ENCODE measurements at regions not wholly inside any gene's neighbourhood (a gene's known extent, or its start where the extent isn't known, plus 50 kb on each side); places are given as distances from the start of the nearest gene placed in this dataset.

GRCh38 chr6:2505624-2506023, 245.1 kb downstream of the MYLK4 start:
- DNase-seq (ENCODE audit: low read depth in 2 of 3, low spot score in 1 of 3): no peak

GRCh38 chr6:2504495-2505064, 246.1 kb downstream of the MYLK4 start:
- DNase-seq (ENCODE audit: low read depth in 2 of 3, low spot score in 1 of 3): no peak

DNA sequence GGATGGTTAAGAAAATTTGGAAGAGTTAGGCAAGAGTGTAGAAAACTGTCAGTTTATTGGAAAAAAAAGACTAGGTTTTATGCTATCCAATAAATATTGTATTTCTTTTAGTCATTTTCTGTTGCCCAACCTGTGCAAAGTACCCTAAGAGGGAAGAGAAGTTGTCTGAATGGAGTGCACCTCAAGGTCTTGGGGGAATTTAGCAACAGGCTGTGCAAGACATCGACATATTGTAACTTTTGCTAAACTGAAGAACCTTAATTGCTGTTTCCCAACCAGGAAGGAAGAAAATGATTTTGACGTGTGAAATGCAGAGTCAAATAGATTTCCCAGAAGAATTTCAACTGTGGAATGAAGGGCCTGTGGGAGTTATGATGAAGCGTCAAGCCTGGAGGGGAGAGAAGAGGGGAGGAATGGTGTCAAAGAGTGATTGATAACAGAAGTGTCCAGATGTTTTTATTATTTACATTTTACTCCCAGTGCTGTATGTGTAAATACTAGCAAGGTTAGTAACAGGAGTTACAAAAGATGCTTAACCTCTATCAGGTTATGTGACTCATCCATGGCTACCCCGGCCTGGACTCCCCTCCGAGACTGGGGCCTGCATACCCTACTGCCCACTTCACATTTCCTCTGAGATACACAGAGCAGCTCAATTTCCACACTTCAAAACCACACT, 246.8 kb downstream of the MYLK4 start:
- DNase-seq (ENCODE audit: low read depth in 2 of 3, low spot score in 1 of 3): no peak

GRCh38 chr6:2502998-2503674, 247.6 kb downstream of the MYLK4 start:
- no peak for DNase-seq (ENCODE audit: low read depth in 2 of 3, low spot score in 1 of 3)

- DNase-seq (ENCODE audit: low read depth in 2 of 3, low spot score in 1 of 3): no peak
Measured at GRCh38 chr6:2502096-2502997, 248.4 kb downstream of the MYLK4 start.

DNA sequence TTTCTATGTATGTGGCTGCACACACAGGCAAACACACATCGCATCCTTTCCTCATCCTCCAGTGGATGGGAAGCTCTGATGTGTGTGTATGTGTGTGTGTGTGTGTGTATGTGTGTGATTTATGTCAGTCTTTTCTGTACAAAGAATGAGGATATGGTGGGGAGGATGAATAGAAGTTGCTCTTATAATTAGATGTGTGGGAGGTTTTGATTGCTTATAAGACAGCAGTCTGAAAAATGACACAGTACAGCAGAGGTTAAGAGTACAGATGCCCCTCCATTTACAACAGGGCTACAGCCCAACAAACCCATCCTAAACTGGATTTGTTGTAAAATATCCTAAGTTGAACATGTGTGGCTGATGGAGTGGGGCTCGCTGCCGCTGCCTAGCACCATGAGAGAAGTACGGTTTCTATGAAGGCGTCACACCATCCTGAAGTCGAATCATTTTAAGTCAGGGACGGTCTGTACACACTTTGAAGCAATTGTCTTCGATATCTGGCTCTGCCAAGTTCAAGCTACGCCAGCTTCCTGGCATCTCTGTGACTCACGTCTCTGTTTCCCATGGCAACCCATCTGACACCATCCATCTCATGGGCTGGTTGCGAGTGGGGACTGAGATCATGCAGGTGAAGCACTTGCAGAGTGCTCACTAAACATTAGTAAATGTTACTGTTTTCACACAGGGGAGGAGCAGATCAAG, 252.6 kb downstream of the MYLK4 start:
- no peak for DNase-seq (ENCODE audit: low read depth in 2 of 3, low spot score in 1 of 3)

GRCh38 chr6:2496291-2496690, 250.9 kb upstream of the GMDS start:
- no peak for DNase-seq (ENCODE audit: low read depth in 2 of 3, low spot score in 1 of 3)

- DNase-seq (ENCODE audit: low read depth in 2 of 3, low spot score in 1 of 3): no peak
Measured at GRCh38 chr6:2492686-2493523, 247.5 kb upstream of the GMDS start.

DNA sequence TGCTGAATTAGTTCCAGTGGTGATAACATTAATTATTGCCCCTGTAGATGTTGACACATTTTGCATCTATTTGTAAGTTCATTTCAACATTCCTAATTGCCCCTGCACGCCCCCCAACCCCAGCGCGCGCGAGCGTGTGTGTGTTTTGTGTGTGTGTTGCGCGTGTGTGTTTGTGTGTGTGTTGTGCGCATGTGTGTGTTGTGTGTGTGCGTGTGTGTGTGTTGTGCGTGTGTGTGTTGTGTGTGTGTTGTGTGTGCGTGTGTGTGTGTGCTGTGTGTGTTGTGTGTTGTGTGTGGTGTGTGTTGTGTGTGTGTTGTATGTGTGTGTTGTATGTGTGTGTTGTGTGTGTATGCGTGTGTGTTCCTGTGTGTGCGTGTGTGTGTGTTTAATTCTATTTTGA, 245.7 kb upstream of the GMDS start:
- no peak for DNase-seq (ENCODE audit: low read depth in 2 of 3, low spot score in 1 of 3)

GRCh38 chr6:2488578-2488977, 243.2 kb upstream of the GMDS start:
- no peak for DNase-seq (ENCODE audit: low read depth in 2 of 3, low spot score in 1 of 3)

GRCh38 chr6:2485116-2485515, 239.7 kb upstream of the GMDS start:
- DNase-seq (ENCODE audit: low read depth in 2 of 3, low spot score in 1 of 3): no peak

DNA sequence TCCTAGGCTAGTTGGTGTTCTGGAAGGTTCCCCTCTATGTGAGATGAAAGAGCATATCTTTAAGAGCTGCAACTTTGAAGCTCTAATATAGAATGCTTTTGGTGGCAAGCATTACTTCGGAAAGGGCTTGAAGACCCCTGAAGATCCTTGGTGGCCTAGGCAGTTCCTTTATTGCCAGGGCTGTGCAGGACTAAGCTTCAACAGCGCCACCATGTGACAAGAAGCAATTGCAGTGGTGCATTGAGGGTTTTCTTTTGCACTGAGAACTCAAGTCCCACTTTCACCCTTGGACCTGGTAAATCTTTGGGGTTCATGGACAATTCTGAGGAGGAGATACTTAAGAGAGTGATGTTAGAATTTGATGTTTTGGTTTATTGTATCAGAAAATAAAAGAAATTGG, 237.4 kb upstream of the GMDS start:
- DNase-seq (ENCODE audit: low read depth in 2 of 3, low spot score in 1 of 3): no peak

DNA sequence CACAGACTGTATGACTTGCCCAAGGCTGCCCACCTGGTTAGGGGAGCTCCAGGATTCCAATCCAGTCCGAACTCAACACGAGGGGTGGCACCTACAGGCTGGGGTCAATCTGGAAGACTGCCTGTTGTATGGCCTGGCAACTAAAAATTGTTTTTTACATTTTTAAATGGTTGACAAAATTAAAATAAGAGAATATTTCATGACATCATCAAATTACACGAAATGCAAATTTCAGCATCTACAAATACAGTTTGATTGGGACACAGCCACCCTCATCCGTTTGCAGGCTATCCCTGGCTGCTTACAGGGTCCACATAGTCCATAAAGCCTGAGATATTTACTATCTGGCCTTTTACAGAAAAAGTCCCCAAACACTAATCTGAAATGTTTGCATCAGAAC, 235.9 kb upstream of the GMDS start:
- no peak for DNase-seq (ENCODE audit: low read depth in 2 of 3, low spot score in 1 of 3)

DNA sequence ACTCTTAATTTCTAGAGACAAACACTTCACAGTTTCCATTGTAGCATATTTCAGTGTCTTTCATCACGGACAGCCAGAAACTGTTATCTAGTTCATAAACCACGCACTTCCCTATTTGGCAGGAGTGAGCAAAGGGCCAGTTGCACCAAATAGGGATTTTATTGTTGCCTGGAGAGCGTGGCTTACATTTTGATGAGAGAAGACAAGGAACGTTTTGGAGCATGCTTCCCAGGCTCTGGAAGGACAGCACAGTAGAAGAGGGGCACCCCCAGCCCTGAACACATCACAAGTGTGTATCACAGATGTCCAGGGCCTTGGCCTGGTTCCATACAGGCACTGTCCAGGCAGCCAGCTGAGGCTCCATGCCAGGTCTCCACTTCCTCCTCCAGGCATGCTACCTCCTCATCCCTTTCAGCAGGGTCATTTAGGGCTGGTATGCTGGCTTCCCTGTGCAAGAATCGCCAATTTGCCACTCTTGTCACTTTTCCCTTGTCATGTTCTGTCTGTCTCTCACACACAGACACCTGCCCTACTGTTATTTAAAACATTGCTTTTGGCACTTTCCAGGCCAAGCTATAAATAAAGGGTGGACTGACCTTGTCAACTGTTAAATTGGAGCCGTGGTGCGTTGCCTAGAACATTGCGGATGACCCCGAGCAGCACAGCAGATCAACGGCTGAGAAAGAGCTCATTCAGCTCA, 235.0 kb upstream of the GMDS start:
- DNase-seq (ENCODE audit: low read depth in 2 of 3, low spot score in 1 of 3): no peak

- DNase-seq (ENCODE audit: low read depth in 2 of 3, low spot score in 1 of 3): no peak
Measured at GRCh38 chr6:2478200-2478599, 232.8 kb upstream of the GMDS start.

GRCh38 chr6:2477666-2478065, 232.3 kb upstream of the GMDS start:
- DNase-seq (ENCODE audit: low read depth in 2 of 3, low spot score in 1 of 3): no peak

DNA sequence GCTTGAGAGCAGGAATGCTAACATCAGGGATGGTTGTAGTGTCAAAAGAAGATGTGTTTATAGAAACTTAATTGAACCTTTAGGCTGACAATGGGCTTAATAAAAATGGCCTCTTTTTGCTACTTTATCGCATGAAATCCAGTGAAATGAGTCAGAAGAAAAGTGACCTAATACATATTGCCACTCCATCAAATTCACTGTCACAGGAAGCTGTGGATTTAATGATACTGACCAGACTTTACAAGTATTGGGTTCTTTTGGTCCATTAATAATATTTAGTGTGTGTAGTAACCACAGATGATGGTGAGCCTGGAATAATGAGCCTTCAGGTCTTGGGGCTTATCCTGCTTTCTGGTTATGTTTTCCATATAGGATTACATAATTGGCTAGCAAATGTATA, 231.8 kb upstream of the GMDS start:
- DNase-seq (ENCODE audit: low read depth in 2 of 3, low spot score in 1 of 3): no peak

GRCh38 chr6:2476376-2476775, 231.0 kb upstream of the GMDS start:
- DNase-seq (ENCODE audit: low read depth in 2 of 3, low spot score in 1 of 3): no peak

DNA sequence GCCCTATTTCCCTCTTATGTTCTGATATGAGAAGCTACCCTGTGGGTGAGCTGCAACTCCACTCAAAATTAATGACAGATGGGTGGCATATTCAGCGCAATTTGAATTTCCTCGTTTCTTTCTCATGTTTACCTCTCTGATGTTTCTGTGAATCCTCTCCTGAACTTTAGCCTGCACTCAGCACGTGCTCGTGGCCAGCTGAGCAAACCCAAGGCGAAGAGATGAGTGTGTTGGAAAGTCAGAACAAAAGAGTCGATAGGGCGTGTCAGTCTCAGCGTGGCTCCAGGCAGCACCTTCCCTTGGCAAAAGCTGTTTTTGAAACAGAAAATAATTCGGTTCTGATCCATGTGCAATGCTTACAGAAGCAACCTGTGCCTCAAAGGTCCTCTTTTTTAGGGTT, 226.1 kb upstream of the GMDS start:
- DNase-seq (ENCODE audit: low read depth in 2 of 3, low spot score in 1 of 3): no peak

- no peak for DNase-seq (ENCODE audit: low read depth in 2 of 3, low spot score in 1 of 3)
Measured at GRCh38 chr6:2469428-2469827, 224.0 kb upstream of the GMDS start.

All from stimulated activated CD4-positive, alpha-beta T cell treated with anti-CD3 and anti-CD28 coated beads, Interleukin-12 subunit alpha, Interleukin-12 subunit beta, amount 100 ng/mL, for 48 hours (primary cell).